Testis (tissue), 2 donors: ENCODE measurements at regions not wholly inside any gene's neighbourhood (a gene's known extent, or its start where the extent isn't known, plus 50 kb on each side); places are given as distances from the start of the nearest gene placed in this dataset.

ENCODE experiments used
- DNase-seq: peaks from one replicate; pipeline ENCODE4 v3.0.0-alpha.2; 2019
- H3K27ac ChIP-seq, 2 donors: fragments of 200-600 bp; sonication (generic); one replicate each; pipeline ENCODE4 v1.5.1; 2019
- H3K27me3 ChIP-seq: fragments of 200-600 bp; sonication (generic); one replicate; pipeline ENCODE4 v1.5.1; 2019
- H3K36me3 ChIP-seq: fragments of 200-600 bp; sonication (generic); one replicate; pipeline ENCODE4 v1.5.1; 2017; ENCODE audit warnings: low read depth; ENCODE audit errors: missing control alignments
- H3K4me1 ChIP-seq: fragments of 200-600 bp; sonication (generic); one replicate; pipeline ENCODE4 v1.5.1; 2019
- H3K4me3 ChIP-seq, 2 donors: fragments of 200-600 bp; sonication (generic); one replicate each; pipeline ENCODE4 v1.5.1; 2017 to 2019
- H3K9me3 ChIP-seq: fragments of 200-600 bp; sonication (generic); one replicate; pipeline ENCODE4 v1.5.1; 2017
- CTCF ChIP-seq, 3 experiments: fragments of 450-650 bp in 2 of 3; fragments of 200-600 bp in 1 of 3; sonication (generic) in 1 of 3; IDR thresholded peaks; one replicate each; pipeline ENCODE4 v1.5.1; 2016 to 2019; ENCODE audit warnings: antibody characterized with exemption in 3 of 3, mild to moderate bottlenecking in 2 of 3, moderate library complexity in 1 of 3
- POLR2A ChIP-seq: fragments of 450-650 bp; IDR thresholded peaks from one replicate; pipeline ENCODE4 v1.6.1; 2017; ENCODE audit warnings: antibody characterized with exemption, mild to moderate bottlenecking, moderate library complexity
- WGBS, 2 donors: methylation state at CpG; one replicate each; pipeline ENCODE4 v1.1.5; 2018; 5-methylcytosine and 5-hydroxymethylcytosine counted together
- intact Hi-C: fragments of 100-400 bp; cut with DNase I; formaldehyde crosslinking; loops from one replicate; pipeline ENCODE4 v1.15.1; 2023; ENCODE audit warnings: low total_unique reads

- Histone ChIP-seq H3K4me3 (no peak overlapping the region), H3K9me3 (no peaks in the 10 kb centered on the region), H3K27me3 (no peaks in the 10 kb centered on the region), H3K36me3 (no peaks in the 10 kb centered on the region), H3K4me1 (no peaks in the 10 kb centered on the region), H3K27ac (no peak overlapping the region)
- DNase-seq, result no peak
- TF ChIP-seq POLR2A, result no peak
- TF ChIP-seq CTCF (IDR thresholded peaks at IDR 0.05), result no peak
- intact Hi-C loops, result no loop called here
- WGBS, 2 donors, result 76 to 84% methylated on average over 7 of the region's 7 CpGs
Observed at GRCh38 chr1:114032271-114033215, 53.3 kb downstream of the OLFML3 start.

GRCh38 chr1:114033216-114033706 lies 54.0 kb downstream of the OLFML3 start:
- H3K36me3 ChIP-seq, result no peaks in the 10 kb centered on the region

GRCh38 chr1:114033961-114034360 lies 54.7 kb downstream of the OLFML3 start:
- Histone ChIP-seq H3K4me3 (no peak overlapping the region), H3K4me1 (no peaks in the 10 kb centered on the region), H3K9me3 (no peaks in the 10 kb centered on the region), H3K27me3 (no peaks in the 10 kb centered on the region), H3K36me3 (no peaks in the 10 kb centered on the region), H3K27ac (no peak overlapping the region)
- intact Hi-C loops, result no loop called here
- no peak for DNase-seq
- TF ChIP-seq CTCF (IDR thresholded peaks at IDR 0.05), result no peak
- no peak for TF ChIP-seq POLR2A
- 76 to 85% methylated on average over 2 of the region's 2 CpGs for WGBS, 2 donors

More at GRCh38 chr1:114033216-114033706, 54.0 kb downstream of the OLFML3 start:
- intact Hi-C loops, result no loop called here
- Histone ChIP-seq H3K4me1 (no peaks in the 10 kb centered on the region), H3K9me3 (no peaks in the 10 kb centered on the region), H3K27me3 (no peaks in the 10 kb centered on the region), H3K4me3 (no peak overlapping the region), H3K27ac (no peak overlapping the region)
- TF ChIP-seq POLR2A (no peak), CTCF (IDR thresholded peaks at IDR 0.05) (peak; percentile 9 to 44 (median 24))
- no peak for DNase-seq
- WGBS, 2 donors, result 68 to 80% methylated on average over 5 of the region's 5 CpGs

- no peak overlapping the region for H3K4me3 ChIP-seq
- no peak for DNase-seq
- TF ChIP-seq POLR2A, result no peak
- no peak for TF ChIP-seq CTCF (IDR thresholded peaks at IDR 0.05)
- no peak overlapping the region for H3K27ac ChIP-seq
- 80 to 88% methylated on average over 8 of the region's 8 CpGs for WGBS, 2 donors
- H3K4me1 ChIP-seq, result no peaks in the 10 kb centered on the region
- H3K27me3 ChIP-seq, result no peaks in the 10 kb centered on the region
- H3K9me3 ChIP-seq, result no peaks in the 10 kb centered on the region
- H3K36me3 ChIP-seq, result no peaks in the 10 kb centered on the region
- intact Hi-C loops, result no loop called here
Observed at GRCh38 chr1:114034567-114035303, 55.5 kb downstream of the OLFML3 start.
